ENCODE measurements at regions not wholly inside any gene's neighbourhood (a gene's known extent, or its start where the extent isn't known, plus 50 kb on each side); places are given as distances from the start of the nearest gene placed in this dataset.

- in situ Hi-C loops (cut with MboI; ENCODE audit: low pct_unique_long_range_greater_than_20kb, low sequenced_read_pairs, unreplicated experiment) = no loop called here
- DNase-seq (ENCODE audit: low spot score) = no peak
- TF ChIP-seq CTCF (IDR thresholded peaks at IDR 0.05; ENCODE audit: extremely low read depth, insufficient read depth, missing control alignments) = no peak
These were observed 237.7 kb upstream of the ZFHX3 start for GRCh38 chr16:73285436-73286201.

GRCh38 chr16:73280388-73280787, 232.5 kb upstream of the ZFHX3 start:
- no peak for DNase-seq (ENCODE audit: low spot score)
- no peak for TF ChIP-seq CTCF (IDR thresholded peaks at IDR 0.05; ENCODE audit: extremely low read depth, insufficient read depth, missing control alignments)
- in situ Hi-C loops (cut with MboI; ENCODE audit: low pct_unique_long_range_greater_than_20kb, low sequenced_read_pairs, unreplicated experiment) = no loop called here

DNA sequence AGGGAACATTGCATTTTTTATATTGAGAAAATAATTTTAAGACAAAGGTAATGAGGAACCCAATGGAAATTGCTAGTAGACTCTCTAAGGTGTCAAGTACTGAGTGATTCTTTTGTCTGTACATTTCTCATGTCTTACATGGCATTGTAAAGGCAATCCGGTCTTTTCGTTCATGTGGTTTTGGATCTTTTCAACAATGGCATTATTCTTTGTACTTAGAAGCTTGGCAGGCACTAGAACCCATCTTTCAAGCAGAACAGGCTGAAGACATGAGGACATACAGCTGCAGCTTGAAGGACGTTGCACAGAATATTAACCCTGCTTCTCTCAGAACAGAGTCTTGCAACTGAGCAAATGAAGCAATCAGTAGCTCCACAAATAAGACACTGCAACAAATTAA, 231.5 kb upstream of the ZFHX3 start:
- in situ Hi-C loops (cut with MboI; ENCODE audit: low pct_unique_long_range_greater_than_20kb, low sequenced_read_pairs, unreplicated experiment) = no loop called here
- TF ChIP-seq CTCF (IDR thresholded peaks at IDR 0.05; ENCODE audit: extremely low read depth, insufficient read depth, missing control alignments) = no peak
- no peak for DNase-seq (ENCODE audit: low spot score)

DNA sequence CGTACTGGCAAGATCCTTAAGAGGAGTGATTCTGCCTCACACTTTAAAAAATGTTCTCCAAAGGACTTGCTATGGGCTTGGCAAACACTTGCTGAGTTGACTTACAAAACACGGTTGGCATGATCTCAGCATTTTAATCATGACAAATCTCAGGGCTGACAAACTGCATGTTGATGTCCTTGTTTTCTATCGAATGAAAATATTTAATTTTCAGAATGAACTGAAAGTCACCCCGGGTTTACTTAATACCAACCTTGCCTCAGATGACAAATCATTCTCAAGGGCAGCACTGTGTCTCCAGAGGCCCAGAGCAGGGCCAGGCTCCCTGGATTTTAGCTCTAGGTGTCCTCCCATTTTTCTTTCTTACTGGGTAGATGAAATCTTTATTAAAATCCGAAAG, 229.1 kb upstream of the ZFHX3 start:
- TF ChIP-seq CTCF (IDR thresholded peaks at IDR 0.05; ENCODE audit: extremely low read depth, insufficient read depth, missing control alignments) = no peak
- DNase-seq (ENCODE audit: low spot score) = no peak
- in situ Hi-C loops (cut with MboI; ENCODE audit: low pct_unique_long_range_greater_than_20kb, low sequenced_read_pairs, unreplicated experiment) = no loop called here

DNA sequence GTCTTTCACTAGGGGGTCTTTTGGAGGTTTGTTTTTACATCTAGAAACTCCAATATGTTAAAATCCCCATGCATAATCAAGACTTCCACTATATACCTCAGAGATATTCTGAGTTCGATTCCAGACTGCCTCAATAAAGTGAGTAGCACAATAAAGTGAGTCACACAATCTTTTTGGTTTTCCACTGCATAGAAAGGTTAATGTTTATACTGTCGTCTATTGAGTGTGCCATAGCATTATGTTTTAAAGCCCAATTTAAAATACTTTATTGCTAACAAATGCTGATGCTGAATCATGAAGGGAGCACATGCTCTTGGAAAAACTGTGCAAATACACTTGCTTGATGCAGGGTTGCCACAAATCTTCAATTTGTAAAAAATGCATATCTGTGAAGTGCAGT, 227.5 kb upstream of the ZFHX3 start:
- in situ Hi-C loops (cut with MboI; ENCODE audit: low pct_unique_long_range_greater_than_20kb, low sequenced_read_pairs, unreplicated experiment) = no loop called here
- TF ChIP-seq CTCF (IDR thresholded peaks at IDR 0.05; ENCODE audit: extremely low read depth, insufficient read depth, missing control alignments) = no peak

DNA sequence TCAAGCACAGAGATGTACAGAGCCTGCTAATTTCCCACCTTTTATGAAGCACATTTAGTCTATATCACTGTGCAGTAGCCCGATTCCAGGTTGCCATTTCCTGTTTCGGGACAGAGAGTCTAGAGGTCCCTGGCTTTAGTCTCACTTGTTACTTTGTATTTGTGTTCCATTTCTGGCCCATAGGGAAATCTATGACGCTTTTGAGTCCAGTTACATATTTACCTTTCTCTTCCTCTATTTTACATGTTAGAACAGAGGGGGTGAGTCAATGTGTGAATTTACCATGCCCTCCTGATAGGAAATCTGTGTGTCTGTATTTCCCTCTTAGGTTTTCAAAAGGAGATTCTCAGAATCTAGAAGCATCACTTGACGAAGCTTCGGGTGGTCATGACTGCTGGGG, 227.1 kb upstream of the ZFHX3 start:
- DNase-seq (ENCODE audit: low spot score) = no peak
- in situ Hi-C loops (cut with MboI; ENCODE audit: low pct_unique_long_range_greater_than_20kb, low sequenced_read_pairs, unreplicated experiment) = no loop called here
- TF ChIP-seq CTCF (IDR thresholded peaks at IDR 0.05; ENCODE audit: extremely low read depth, insufficient read depth, missing control alignments) = no peak

More for the DNA sequence above, 227.5 kb upstream of the ZFHX3 start:
- DNase-seq (ENCODE audit: low spot score) = no peak

Data from GM13977 (cell line).